ENCODE measurements at regions not wholly inside any gene's neighbourhood (a gene's known extent, or its start where the extent isn't known, plus 50 kb on each side); places are given as distances from the start of the nearest gene placed in this dataset.

DNA sequence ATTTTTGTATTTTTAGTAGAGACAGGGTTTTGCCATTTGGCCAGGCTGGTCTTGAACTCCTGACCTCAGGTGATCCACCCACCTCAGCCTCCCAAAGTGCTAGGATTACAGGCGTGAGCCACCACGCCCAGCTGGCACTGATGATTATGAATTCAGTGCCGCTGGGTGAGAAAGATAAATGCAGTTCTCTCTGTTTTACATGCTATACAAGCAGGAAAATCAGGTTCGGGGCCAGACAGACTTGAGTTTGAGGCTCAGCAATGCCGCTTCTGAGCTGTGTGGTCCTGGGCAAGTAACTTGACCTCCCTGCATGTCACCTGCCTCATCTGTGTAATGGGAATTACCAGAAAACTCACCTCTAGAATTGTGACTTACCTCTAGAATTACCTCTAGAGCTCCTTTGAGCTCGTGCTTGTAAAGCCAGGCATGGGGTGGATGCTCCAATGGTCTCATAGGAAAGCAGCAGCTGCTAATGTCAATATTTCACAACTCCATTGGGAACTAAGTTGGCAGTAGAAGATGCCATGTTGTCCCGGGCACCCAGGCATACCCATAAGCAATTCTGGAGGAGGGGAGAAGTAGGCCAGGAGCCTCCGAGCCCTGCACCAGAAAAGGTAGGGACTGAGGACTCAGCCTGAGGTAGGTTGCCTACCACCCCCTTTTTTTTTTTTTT lies 119.8 kb upstream of the SLC25A33 start:
- no peak for DNase-seq

DNA sequence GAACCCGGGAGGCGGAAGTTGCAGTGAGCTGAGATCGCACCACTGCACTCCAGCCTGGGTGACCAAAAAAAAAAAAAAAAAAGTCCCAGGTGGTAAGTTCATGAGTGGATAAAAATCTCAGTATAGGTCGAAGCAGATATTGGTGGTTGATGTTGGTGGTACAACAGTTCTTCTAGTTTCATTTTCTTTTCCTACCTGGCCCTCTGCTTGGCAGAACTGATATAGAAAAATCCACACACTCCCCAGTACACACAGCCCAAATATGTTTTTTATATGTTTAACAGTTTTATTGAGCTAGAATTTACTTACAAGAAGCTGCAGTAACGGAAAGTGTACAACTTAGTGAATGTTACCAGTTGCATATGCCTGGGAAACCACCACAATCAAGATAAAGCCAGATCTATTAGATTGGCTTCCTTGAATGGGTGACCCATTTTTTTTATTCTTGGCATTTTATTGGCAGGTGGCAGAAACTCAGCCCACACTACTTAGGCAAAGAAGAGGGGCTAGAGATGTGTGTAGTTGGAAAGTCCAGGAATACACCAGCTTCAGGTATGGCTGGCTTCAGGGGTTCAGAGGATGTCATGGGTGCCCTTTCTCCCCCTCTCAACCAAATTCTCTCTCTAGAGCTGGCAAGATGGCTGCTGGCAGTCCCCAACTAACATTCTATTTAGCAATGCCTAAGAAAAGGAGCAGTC lies 118.3 kb upstream of the SLC25A33 start:
- DNase-seq: no peak

DNA sequence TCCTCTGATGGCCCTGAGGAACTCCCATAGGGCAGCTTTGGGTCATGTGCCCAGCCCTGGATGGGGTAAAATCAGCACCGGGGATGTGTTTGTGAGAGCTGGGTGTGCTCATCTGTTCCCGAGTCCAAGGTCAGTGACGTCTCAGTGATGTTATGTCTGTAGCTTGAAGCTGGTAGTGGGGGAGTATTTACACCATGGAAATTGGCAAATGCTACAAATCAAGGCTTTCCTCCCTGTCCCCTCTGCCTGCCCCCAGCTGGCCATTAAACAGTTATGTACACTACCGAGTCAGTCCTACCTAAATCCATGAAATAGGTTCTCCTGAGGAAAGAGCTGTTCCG lies 117.8 kb upstream of the SLC25A33 start:
- no peak for DNase-seq

GRCh38 chr1:9422321-9422720 lies 116.9 kb upstream of the SLC25A33 start:
- DNase-seq: no peak

DNA sequence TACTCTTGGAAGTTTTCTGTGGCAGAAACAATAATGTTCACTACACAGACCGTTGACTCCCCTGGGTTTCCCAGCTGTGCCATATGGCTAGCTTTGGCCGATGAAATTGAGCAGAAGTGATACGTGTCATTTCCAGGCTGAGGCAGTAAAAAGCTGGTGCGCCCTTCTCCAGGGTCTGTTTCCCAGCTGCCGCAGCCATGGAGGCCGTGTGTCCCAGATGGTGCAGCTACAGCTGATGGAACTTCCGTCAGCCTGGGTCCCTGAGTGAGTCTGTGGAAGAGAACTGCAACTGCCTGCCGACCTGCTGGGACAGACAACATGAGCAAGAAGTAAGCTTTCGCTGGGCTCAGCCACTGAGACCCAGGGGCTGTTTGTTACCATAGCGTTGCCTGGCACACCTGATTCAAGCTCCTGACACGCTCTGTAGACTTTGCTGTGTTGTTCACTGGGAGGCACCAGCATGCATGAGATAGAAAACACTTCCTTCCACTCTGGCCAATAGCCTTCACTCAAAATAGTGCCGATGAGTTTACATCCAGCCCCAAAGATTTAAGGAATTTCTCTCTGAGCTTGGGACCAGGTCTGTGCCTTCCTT lies 116.3 kb upstream of the SLC25A33 start:
- DNase-seq: no peak

DNA sequence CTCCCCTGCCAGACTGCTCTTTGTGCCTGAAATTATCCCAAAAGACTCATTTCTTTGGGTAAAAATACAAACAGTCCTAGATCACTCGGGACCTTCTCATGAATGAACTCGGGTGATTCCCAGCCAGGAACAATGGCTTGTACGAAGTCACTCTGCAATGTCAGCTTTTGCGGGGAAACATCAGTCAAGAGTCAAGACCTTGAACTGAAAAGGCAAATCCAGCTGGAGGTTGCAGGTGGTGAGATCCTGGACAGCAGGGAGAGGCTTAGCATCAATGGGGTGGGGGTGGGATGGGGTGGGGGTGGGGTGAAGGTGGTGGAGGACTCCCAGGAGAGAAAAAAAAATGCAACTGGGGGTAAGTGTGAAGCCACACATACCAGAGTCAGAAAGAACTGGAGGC lies 115.0 kb upstream of the SLC25A33 start:
- no peak for DNase-seq

- DNase-seq: no peak
These were observed 113.4 kb upstream of the SLC25A33 start for GRCh38 chr1:9425859-9426258.

- no peak for DNase-seq
These were observed 113.0 kb upstream of the SLC25A33 start for GRCh38 chr1:9426291-9426711.

DNA sequence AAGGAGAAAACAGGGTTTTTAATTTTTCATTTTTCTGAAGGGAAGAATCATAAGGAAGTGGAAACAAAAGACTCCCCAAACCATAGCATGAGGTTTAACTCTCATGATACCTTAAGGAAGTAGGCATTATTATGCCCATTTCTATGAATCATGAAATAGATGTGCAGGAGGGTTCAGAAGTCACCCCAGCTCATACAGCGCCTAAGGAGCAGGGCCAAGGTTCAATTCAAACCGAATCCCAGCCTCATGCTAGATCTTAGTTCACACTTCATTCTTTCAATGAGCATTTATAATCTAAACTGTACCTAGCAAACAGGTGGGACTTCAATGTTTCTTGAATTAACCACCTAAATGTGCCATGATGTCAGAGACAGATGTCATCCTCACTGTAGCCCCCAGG lies 111.9 kb upstream of the SLC25A33 start:
- DNase-seq: no peak

DNA sequence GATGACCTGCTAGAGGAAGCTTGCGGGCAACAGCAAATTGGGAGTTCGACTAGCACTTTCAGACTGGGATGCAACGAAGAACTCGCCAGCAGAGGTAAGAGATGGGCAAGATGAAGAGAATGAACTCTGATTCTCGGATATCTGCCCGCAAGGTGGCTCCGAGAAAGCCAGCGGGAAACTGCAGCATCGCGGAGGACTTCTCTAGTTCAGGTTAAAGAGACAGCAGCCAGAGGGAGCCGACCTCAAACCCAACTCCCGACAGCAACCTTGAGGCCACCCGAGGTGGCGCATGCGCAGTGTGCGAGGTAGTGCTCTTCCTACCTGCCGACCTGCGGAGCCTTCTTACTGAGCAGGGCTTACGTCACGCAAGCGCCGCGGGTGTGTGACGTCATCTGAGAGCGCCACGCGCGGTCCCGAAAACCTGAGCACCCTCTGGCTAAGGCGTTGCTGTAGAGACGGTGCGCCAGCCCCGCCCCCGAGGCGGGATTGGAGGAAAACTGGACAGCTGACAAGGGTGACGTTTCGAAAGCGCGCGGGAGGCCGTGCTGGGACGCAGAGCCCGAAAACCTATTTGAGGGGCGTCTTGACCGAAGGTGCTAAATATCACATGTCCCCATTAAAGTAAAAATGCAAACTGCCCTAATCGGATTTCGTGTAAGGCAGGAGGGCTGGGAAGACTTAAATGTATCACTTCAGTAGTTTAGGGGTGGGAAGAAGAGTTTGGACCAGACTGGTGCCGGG lies 110.5 kb upstream of the SLC25A33 start:
- DNase-seq: peak; percentile 95

DNA sequence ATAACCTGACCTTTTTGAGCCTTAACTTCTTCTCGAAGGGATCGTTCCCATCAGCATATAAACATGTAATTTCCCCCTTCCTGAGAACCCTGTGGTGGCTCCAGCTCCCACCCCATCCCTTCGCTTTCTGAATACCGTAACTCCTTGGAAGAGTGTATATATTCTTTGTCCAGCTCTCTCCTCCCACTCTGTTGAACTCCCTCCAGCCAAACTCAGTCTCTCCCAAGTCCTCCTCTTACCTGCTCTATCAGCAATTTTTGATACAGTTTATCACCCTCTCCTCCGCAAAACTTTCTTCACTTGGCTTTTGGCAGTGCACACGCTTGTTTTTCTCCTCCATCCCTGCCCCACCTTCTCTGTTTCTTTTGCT lies 109.9 kb upstream of the SLC25A33 start:
- no peak for DNase-seq

DNA sequence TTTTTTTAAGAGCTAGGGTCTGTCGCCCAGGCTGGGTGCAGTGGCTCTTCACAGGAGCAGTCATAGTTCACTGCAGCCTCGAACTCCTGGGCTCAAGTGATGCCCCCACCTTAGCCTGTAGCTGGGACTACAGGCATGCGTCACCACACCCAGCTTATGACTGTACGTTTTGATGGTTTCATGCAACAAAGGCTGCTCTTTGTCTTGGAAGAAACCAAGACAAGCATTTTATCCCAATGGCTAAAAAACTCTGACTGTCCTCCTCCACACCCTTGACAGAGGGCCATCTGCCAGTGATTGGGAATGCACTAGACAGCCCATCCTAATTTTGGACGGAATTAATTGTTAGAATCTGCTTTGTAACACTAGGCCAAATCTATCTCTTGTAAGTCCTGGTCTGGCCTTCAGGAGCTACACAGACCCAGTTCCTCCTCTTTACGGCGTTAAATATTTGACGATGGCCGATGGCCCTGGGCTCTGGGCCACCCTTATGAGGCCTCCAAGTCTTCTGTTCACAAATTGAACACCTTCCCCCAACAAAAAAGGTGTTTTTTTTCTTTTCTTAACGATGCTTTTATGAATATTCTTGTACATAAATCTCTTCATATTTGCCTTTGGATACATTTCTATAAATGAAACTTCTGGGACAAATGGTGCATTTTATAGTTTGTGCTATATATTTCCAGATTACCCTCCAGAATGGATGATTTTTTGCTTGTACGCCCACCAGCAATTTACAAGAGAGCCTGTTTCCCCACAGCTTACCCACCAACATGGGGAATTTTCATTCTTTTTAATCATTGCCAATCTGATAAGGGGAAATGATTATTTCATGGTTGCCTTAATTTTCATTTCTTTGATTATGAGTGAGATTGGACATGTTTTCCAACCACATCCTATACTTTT lies 104.8 kb upstream of the SLC25A33 start:
- DNase-seq: no peak

DNA sequence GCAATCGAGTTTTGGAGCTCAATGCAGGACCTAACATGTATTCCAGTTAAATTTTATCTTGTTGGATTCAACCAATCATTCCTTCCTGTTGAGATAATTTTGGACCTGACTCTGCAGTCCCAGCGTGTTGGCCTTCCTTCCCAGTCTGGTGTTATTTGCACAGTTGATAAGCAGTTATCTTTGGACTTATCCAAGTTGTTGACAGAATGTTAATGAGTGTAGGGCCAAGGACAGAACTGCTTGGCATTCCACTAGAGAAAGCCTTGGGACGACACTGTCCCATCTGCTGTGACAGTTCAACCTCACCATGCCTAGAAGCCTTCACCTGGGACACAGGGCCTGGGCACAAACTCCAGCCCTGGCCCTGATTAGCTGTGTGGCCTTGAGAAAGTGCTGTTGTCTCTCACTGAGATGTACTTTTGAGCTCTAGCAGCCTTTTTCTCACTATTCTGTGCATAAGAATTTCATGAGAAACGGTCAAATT lies 104.1 kb upstream of the SLC25A33 start:
- no peak for DNase-seq

- DNase-seq: no peak
These were observed 103.2 kb upstream of the SLC25A33 start for GRCh38 chr1:9435854-9436640.

- no peak for DNase-seq
These were observed 101.3 kb upstream of the SLC25A33 start for GRCh38 chr1:9437961-9438430.

GRCh38 chr1:9438431-9439073 lies 100.7 kb upstream of the SLC25A33 start:
- DNase-seq: no peak

- no peak for DNase-seq
These were observed 100.0 kb upstream of the SLC25A33 start for GRCh38 chr1:9439074-9439761.

DNA sequence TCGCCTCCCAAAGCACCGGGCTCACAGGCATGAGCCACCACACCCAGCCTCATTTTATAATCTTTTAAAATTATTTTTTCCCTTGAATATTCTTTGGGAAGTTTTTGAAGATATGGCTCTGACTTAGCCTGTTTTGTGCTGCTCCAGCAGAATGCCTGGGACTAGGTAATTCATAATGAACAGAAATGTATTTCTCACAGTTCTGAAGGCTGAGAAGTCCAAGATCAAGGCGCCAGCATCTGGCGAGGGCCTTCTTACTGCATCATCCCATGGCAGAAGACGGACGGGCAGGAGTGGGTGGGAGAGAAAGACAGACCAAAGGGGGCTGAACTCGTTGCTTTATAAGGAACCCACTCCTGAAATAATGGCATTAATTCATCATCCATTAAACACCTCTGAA lies 99.0 kb upstream of the SLC25A33 start:
- DNase-seq: no peak

GRCh38 chr1:9440763-9441194 lies 98.5 kb upstream of the SLC25A33 start:
- DNase-seq: no peak

DNA sequence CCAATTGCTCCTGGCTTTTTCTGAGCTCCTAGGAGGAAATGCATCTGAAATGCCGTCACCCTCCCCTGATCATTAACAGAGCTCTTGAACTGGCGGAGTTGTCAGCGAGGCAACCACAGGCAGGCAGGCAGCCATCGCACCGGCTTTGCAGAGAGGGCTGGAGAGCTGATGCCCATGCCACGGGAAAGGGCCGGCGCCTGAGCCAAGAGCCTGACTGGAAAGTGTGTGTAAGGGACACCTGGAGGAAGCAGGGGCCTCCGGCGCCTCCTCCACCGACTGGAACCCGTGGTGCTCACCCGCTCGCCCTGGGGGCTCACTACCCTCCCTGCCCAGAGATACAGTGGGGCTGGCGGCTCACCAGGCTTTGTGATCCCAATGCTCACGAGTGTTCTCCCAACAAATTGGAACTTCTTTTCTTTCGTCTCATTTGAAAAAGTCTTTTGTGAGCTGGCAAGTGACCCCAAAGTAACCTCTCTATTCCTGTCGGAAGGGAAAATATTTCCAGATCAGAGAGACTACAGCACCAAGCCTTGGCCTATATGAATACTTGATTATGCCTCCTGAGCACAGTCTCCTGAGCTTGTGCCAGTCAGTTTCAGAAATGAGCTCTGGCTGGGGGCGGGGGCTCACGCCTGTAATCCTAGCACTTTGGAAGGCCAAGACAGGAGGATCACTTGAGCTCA lies 97.7 kb upstream of the SLC25A33 start:
- no peak for DNase-seq

Measured in amniotic stem cell (primary cell).